ENCODE measurements at regions not wholly inside any gene's neighbourhood (a gene's known extent, or its start where the extent isn't known, plus 50 kb on each side); places are given as distances from the start of the nearest gene placed in this dataset.

GRCh38 chr3:56915966-56916586 is 114.3 kb upstream of the ARHGEF3 start (continued):
- TF ChIP-seq CHD7 (IDR thresholded peaks at IDR 0.05; ENCODE audit: insufficient replicate concordance, low read length), result no peak
- no peak for TF ChIP-seq CEBPB (IDR thresholded peaks at IDR 0.05; ENCODE audit: low read depth, low read length)
- TF ChIP-seq KDM5A (IDR thresholded peaks at IDR 0.05; ENCODE audit: low read length), result no peak
- TF ChIP-seq EGR1 (IDR thresholded peaks at IDR 0.05; ENCODE audit: borderline replicate concordance, low read depth, low read length), result no peak
- TF ChIP-seq RAD21 (IDR thresholded peaks at IDR 0.05 in 1 of 2, conservative IDR thresholded peaks at IDR 0.05 in 1 of 2; ENCODE audit: low read depth in 2 of 2, low read length in 2 of 2), result no peak
- TF ChIP-seq SP4 (IDR thresholded peaks at IDR 0.05; ENCODE audit: low read length), result no peak
- no peak for TF ChIP-seq YY1 (IDR thresholded peaks at IDR 0.05; ENCODE audit: low read depth, low read length)
- no peak for TF ChIP-seq SIRT6 (IDR thresholded peaks at IDR 0.05; ENCODE audit: low read length)
- no peak for TF ChIP-seq POLR2AphosphoS5 (IDR thresholded peaks at IDR 0.05; ENCODE audit: low read depth, low read length)
- no peak for TF ChIP-seq E2F6 (IDR thresholded peaks at IDR 0.05)
- no peak for TF ChIP-seq TBP (IDR thresholded peaks at IDR 0.05; ENCODE audit: low read depth, low read length)
